Dermis blood vessel endothelial cell (primary cell): ENCODE measurements at regions not wholly inside any gene's neighbourhood (a gene's known extent, or its start where the extent isn't known, plus 50 kb on each side); places are given as distances from the start of the nearest gene placed in this dataset.
"Not testable (repeated sequence)": the region's sequence is repeated elsewhere in the genome, so short reads cannot be mapped to it uniquely, and the experiment has no call there.

Source experiments
- DNase-seq: peaks from one replicate; pipeline ENCODE4 v3.0.0; 2010

DNA sequence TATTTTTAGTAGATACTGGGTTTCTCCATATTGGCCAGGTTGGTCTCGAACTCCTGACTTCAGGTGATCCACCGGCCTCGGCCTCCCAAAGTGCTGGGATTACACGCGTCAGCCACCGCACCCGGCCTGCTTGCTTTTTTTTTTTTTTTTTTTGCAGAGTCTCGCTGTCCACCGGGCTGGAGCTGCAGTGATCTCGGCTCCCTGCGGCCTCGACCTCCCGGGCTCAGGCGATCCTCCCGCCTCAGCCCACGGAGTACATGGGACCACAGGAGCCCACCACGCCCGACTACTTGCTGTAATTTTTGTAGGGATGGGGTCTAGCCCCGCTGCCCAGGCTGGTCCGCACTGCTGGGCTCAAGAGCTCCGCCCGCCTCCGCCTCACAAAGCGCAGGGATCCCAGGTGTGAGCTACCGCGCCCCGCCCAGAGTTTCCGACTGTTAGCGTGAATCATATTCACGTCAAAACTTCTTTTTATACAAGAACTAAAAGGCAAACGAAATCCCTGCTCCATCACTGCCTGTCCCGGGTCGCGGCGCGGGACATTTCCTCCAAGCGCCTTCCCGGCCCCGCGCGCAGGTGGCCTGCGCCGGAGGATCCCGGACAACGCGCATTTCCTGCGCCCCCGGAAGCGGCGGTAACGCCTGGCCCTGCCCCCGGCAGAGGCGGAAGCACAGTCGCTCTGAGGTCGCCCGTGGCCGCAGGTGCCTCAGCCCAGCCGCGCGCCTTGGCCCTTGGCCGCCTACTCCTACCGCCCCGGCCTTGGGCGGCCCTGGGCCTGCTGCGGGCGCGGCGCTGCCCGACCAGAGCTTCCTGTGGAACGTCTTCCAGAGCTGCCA lies 50.9 kb upstream of the APOD start:
- not testable (repeated sequence) for DNase-seq
